Suprapubic skin (tissue), 3 donors: ENCODE measurements at regions not wholly inside any gene's neighbourhood (a gene's known extent, or its start where the extent isn't known, plus 50 kb on each side); places are given as distances from the start of the nearest gene placed in this dataset.

Experiments used
- EP300 ChIP-seq: sonication (generic); formaldehyde crosslinking; IDR thresholded peaks from one replicate; pipeline ENCODE4 v1.6.1; 2017; ENCODE audit warnings: antibody characterized with exemption
- POLR2A ChIP-seq, 2 donors: fragments of 450-650 bp; IDR thresholded peaks; one replicate each; pipeline ENCODE4 v1.6.1; 2017; ENCODE audit warnings: antibody characterized with exemption in 2 of 2, mild to moderate bottlenecking in 2 of 2, moderate library complexity in 2 of 2
- TF ChIP-seq, protein P1 (sequence below), 2 donors: fragments of 200-600 bp in 1 of 2; fragments of 450-650 bp in 1 of 2; sonication (generic) in 1 of 2; IDR thresholded peaks; one replicate each; pipeline ENCODE4 v1.5.1; 2016 to 2019; ENCODE audit warnings: antibody characterized with exemption in 2 of 2, mild to moderate bottlenecking in 1 of 2, moderate library complexity in 1 of 2

DNA sequence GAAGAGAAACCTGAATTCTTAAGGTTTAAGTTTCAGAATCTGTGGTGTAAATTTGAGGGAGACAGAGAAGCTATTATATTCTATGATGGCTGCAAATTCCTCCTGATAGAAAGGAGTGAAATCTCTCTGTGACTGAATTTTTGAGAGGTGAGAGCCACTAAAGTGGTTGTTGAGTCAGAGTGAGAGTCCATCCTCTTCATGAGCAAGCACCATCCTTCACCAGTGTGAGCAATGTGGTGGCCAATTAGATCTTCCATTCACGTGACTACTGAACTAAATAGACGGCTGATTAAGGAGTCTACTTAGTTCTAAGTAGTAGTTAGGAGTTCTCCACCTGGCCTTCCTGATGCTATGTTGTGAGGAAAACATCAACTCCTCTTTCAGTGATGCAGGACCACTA is 147.8 kb upstream of the CCNH start:
- TF ChIP-seq, protein P1, sequence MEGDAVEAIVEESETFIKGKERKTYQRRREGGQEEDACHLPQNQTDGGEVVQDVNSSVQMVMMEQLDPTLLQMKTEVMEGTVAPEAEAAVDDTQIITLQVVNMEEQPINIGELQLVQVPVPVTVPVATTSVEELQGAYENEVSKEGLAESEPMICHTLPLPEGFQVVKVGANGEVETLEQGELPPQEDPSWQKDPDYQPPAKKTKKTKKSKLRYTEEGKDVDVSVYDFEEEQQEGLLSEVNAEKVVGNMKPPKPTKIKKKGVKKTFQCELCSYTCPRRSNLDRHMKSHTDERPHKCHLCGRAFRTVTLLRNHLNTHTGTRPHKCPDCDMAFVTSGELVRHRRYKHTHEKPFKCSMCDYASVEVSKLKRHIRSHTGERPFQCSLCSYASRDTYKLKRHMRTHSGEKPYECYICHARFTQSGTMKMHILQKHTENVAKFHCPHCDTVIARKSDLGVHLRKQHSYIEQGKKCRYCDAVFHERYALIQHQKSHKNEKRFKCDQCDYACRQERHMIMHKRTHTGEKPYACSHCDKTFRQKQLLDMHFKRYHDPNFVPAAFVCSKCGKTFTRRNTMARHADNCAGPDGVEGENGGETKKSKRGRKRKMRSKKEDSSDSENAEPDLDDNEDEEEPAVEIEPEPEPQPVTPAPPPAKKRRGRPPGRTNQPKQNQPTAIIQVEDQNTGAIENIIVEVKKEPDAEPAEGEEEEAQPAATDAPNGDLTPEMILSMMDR (IDR thresholded peaks at IDR 0.05): no peak
- no peak for TF ChIP-seq EP300
- TF ChIP-seq POLR2A (IDR thresholded peaks at IDR 0.05): no peak
